EH (cell line): ENCODE measurements at regions not wholly inside any gene's neighbourhood (a gene's known extent, or its start where the extent isn't known, plus 50 kb on each side); places are given as distances from the start of the nearest gene placed in this dataset.

ENCODE experiments used
- DNase-seq: peaks from one replicate; pipeline ENCODE4 v3.0.0-alpha.2; 2015; ENCODE audit warnings: low read depth

DNA sequence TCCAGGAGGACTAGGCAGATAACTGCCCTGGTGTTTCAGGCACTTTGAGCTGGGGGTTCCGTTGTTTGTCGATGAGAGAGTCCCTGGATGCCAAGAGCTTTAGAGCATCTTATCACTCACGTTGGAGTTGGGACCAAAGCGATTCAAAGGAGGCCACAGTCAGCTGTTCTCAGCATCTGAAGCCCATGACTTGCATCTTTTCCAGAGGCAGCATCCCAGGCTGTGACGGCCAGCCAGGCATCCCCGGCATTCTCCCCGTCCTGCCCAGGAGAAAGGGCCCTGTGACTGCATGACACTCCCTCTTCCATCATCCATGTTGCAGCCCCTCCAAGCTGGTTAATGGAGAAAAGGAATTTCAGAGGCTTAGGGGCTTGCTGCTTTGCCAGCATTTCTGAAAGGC, 520.3 kb downstream of the CDH26 start:
- no peak for DNase-seq

DNA sequence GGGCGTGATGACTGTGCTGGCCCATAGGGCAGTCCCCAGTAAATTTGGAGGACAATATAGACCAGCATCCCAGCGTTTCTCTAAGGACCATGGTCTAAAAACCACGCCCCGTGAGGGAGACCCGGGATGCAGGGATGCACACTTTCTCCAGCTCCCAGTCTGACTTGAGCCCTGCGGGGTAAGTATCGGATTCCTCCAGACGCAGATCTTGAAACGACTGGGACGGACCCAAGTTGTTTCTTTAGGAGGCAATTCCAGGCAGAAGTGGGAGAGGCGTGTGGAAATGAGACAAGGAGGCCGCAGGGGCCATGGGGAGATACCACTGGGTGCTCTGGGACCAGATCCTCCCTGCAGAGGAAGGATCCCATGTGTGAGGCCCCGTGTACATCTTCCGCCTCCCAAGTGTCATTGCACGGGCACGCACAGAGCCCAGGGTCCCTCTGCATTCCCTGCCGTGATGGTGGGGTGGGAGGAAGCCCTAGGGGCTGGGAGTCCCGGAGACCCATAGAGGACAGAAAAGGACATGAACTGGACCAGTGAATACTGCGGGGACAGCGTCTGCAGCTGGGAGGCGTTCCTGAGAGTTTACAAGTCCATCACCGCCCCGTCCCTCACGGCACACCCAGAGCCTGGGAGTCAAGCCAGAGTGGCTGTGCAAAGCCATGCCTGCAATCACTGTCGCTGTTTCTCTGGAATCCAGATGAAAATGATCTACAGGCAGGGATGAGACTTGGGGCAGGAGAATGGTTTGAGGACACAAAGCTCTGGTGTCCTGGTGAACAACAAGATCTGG, 522.9 kb downstream of the CDH26 start:
- DNase-seq, result no peak

DNA sequence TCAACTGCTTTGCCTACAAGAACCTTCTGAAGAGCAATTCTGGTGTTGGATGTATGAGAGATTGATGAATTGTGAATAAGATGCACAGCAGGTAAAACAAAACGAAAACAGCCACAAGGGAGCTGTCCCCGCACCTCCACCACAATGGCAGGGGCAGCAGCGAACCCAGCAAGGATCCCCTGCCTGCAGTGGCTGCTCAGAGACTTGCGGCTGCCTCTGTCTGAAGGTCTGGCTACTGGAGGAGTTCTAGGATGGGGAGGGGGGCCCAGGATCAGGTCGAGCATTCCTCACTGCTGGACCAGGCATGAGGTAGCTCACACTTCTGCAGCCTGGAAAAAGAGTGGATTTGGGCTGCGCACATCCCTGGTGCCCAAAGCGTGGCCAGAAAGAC, 523.5 kb downstream of the CDH26 start:
- no peak for DNase-seq

DNA sequence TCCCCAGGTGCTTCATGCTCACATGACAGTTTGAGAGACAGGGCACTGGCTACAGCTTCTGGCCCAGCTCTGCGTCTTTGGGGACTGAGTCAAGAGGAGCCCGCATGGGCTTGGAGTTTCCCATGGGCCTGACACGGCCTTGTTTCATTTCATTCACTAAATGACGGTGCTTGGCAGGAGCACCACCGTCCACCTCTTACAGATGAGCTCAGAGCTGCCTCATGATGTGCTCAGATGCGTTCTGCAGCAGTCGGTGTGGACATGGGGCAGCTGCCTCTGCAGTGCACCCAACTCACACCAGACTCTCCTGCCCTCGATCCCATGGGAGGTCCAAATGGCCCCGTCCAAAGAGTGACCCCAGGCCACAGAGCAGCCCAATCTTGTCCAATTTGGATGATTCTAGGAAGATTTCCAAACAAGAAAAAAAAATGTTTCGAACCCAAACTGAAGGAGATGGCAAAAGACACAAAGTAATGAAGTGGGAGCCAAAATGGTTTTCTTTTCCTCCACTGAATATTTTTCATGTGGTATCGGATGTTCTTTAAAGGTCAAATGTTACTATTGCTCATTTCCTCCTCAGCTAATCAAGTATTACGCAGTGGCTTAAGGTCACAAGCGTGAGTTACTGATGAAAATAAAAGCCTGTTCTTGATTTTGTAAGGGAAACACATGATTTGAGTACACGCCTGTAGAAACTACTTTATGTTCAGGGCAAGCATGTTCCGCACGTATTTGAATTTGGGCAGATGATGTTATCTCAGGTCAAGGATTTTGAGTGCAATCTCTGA, 524.2 kb downstream of the CDH26 start:
- DNase-seq, result no peak

DNA sequence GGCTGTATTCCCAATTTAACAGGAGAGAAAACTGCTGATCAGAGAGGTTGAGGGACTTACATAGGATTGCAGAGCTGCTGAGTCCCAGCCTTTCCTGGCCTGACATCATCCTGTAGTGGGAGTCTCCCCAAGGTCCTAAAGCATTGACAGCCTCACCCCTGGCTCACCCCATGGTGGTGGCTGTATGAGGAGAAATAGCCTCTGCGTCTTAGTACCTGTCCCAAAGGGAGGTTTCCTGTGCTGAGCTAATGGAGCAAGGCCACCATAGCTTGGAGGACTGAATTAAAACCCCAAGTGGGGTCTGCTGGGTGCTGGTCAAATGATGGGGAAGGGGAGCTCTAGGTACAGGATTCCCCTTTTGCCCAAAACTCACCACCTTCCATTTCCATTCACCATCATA, 525.1 kb downstream of the CDH26 start:
- no peak for DNase-seq

DNA sequence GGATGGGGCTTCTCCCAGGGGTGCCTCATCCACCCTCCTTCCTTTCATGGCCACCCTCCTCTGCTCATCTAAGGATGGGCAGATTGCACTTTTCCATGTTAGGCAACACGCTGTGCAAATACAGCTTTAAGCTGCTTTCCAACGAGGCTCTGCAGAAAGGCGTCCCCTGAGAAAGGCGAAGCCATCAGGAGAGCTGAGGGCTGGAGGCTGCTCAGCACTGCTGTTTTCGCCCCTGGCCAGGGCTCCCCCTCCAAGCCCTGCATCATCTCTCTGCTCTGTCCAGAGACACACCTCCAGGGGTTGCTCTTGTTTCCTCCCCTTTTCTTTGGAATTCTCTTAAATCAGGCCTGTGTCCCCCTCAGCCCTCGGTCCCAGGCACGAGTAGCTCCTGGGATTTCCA, 526.1 kb downstream of the CDH26 start:
- no peak for DNase-seq

DNA sequence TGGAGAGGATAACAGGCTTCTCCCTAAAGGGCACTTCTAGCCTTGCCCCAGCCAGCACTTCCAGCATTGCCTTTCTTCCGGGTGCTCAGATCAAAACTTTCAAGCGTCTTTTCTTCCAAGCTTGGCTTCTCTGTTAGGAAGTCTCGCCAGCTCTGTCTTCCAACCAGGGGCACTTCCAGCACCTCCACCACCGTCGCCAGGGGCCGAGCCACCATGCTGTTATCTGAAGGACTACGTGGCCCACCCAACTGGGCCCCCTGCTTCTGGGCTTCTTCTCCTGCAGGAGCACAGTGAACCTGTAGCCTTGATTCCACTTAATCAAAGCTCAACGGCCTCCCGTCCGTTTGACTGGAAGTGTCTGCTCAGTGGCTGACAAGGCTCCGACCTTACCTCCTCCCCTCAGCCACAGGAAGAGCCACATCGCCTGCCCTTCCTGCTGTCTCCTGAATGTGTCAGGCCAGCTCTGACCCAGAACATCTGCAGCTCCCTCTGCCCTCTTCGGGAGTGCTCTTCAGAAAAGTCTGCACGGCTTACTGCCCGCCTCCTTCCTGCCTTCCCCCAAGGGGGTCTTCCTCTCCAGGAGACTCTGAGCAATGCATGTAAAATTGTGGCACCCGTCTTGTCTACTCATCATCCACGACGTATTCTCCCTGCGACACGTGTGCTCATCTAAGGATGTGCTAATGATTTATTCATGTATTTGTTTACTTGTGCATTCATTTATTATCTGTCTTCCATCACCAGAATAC, 527.0 kb downstream of the CDH26 start:
- DNase-seq, result no peak

DNA sequence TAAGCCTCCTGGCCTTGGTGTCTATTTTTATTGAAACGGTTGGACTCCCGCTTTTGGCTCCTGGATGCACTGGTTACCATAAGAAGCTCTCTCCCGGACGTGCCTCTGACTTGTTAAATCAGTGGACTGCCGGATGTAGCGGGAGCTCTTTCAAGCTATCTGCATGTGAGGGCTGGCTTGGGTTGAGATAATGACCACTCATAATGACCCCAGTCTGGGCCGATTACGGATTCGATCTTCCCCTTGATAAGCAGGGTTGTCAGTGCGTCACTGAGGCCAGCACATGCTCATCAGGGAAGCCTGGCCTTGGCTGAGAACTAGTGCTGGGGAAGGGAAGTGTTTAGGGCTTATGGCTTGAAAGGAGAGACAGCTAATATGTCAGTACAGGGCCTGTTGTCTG, 528.1 kb downstream of the CDH26 start:
- DNase-seq, result no peak

DNA sequence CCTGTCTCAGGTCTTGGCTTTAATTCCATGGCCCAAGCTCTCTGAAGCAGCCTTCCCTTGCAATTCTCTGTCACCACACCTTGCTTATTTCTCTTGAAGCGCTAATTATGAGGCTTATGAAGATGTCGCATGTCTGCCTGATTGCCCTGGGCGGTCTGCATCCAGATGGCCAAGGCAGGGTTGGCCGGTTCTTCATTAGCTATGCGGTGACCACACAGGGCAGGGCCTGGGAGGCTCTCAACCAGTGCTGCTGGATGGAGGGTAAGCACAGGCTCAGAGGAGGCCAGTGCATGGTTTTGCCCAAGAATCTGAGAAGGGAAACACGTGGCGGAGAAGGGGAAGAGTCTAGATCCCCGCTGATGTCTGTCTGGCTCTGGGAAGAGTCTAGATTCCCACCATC, 528.7 kb downstream of the CDH26 start:
- no peak for DNase-seq

DNA sequence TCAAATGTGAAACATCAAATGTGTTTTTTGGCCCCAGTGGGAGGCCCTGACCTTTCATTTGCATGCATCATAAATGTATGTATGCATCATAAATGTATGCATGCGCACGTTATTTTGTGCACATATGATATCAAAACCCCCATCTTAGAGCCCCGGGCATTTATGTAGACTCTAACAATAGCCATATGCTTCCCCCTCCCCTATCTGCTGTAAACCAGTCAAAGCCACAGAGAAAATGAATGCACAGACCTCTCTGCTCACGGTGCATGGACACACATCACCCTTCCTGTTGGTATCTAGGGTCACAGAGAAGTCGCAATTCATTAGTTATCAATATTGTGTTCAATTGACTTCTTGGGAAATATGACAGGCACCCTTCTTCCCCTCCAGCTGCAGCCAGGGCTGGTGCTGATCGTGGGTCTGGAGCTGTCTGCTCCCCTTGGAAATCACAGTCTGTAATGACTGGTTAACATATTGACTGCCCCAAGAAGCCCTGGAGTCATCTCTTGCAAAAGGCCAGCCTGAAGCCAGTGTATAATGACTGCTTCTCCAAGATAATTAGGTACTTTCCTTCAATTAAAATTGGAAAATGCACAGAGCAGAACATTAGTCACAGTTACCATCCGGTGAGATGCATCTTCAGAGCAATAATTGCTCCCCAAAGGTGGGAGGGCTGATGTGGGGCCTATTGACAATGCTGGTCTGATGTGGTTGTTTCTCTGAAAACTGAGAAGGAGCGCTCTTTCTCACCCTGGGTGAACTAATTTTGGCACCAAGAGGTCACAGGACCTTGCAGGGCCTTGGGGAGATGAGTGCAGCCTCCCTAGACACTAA, 532.2 kb downstream of the CDH26 start:
- no peak for DNase-seq

DNA sequence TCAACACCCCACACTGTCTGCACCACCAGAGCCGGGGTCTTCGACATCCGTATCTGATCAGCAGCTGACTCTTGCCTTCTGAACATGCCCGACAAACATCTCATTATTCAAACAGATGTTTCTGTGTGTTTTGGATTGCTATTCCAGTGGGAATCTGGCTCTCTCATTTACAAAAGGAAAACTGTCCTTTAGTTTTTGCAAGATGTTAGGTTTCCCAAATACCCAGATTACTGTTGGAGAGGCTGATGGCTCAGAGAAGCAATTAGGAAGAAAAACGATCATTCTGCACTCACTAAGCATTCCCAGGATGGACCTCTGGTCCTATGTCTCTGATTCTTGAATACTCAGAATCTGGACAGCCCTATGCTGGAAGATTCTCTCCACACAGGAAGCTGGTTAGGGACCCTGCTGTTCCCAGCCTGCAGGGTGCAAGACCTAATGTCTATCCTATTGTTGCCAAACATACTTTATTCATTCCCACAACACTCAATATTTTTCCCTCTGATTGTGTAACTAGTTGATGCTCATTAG, 532.9 kb downstream of the CDH26 start:
- DNase-seq, result no peak

DNA sequence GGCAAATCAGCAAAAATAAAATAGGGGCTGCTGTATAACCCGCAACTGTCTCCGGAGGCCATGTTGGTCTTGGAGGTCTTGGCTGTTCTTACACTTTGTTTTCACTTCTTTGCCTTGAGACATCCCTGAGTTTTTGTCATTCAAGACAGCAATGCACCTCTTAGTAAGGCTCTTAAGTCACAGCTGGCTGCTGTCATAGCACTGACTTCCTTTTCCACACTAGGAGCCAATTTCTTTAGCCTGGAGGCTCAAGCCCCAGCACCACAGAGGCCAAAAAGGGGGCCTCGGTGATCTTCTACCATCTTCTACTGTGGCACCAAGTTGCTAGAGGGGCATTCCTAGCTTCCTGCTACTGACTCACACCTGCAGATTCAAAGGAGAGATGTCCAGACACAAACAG, 536.3 kb downstream of the CDH26 start:
- DNase-seq, result no peak

DNA sequence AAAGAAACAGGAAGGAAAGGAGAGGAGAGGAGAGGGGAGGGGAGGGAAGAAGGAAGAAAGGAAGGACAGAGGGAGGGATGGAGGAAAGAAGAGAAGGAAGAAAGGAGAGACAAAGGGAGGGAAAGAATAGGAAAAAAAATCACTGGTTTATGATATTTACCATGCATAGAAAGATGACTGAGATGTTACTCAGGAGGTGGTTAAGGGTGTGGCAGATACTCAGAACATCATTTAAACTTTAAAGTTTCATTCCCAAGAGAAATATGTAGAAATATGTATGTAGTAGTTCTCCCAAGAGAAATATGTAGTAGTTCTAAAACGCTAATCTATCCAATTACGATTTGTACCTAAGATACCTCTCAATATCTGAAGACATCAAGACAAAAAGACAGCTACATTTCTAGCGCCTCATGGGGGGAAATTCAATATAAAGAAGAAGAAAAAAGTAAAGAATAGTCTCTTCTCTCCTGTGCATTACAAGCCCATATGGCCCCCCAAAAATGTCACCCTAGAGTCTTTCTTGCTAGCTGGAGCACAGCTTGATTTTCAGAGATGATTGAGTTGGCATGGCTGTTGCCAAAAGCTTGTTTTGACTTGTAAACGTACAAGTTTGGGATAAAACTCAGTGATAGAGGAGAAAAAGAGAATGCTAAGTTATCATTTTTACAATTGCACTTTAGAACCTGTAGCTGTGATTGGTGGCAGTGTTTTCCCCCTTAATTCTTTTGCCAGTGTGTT, 539.2 kb downstream of the CDH26 start:
- DNase-seq, result no peak

DNA sequence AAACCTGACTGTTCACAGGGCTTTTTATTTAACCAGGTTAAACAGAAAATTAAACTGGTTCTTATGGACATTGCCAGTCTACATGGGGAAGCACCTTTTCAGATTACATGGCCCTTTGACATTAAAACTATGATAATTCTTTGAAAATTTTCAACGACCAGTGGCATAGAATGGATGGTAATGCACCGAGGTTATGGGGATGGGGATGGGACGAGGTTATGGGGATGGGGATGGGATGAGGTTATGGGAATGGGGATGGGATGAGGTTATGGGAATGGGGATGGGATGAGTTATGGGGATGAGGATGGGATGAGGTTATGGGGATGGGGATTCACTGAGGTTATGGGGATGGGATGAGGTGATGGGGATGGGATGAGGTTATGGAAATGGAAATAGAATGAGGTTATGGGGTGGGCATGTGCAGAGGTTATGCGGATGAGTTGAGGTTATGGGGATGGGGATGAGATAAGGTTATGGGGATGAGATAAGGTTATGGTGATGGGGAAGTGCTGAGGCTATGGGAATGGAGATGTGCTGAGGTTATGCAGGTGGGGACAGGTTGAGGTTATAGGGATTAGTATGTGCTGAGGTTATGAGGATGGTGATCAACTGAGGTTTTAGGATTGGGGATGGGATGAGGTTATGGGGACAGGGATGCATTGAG, 541.9 kb downstream of the CDH26 start:
- DNase-seq, result no peak

DNA sequence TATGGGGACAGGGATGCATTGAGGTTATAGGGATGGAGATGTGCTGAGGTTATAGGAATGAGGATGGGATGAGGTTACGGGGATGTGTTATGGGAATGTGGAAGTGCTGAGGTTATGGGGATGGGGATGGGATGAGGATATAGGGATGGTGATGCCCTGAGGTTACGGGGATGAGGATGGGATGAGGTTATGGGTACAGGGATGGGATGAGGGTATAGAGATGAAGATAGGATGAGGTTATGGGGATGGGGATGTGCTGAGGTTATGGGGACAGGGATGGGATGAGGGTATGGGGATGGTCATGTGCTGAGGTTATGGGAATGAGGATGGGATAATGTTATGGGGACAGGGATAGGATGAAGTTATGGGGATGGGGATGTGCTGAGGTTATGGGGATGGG, 542.8 kb downstream of the CDH26 start:
- no peak for DNase-seq

DNA sequence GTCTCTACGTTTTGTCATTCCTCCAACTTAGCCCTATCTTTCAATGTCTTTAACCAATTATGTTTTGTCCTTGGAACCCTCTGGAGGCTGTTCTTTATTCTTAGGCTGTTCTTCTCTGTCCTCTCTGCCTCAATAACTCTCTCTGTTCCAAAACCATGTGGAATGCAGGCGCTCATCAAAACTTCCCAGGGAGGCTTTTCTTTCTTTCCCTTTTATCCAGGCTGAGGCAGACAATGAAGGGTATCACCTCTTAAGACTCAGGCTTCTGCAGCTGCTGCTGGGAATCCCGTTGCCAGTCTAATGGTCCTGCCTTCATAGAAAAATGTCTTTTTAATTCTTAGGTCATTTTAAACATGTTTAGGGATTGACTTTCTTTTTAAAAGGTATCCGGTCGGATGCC, 544.7 kb downstream of the CDH26 start:
- DNase-seq, result no peak

DNA sequence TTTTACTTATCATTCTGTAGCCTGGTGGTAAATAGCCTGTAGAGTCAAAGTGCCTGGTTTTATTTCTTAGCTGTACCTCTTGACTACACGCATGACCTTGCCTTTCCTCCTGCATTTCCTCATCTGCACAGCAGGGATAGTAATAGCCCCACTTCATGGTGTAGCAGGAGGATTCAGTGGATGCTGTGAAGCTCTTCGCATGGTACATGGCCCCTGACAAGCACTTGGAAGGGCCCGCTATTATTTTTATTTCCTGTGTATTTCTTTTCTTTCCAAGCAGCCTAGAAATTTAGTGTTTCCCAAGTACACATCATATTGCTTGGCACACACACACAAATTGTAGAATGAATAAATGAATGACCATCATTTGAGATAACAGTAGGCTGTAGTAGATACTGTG, 547.2 kb downstream of the CDH26 start:
- no peak for DNase-seq

DNA sequence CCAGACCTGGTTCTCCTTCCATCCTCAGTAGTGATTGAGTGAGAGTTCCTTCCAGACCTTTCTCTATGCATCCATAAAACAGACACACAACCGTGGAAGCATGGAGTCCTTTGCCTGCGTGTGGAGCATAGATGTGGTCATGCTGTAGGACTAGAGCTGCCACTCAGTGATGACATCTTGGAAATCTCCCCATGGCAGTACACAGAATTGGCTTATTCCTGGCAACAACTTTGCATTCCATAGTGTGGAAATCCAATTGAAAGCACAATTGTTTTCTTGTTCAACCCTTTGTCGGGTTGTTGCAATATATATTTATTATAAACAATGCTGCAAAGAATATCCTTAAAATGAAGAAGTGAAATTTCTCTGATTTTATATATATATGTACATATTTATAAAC, 547.8 kb downstream of the CDH26 start:
- DNase-seq, result no peak

DNA sequence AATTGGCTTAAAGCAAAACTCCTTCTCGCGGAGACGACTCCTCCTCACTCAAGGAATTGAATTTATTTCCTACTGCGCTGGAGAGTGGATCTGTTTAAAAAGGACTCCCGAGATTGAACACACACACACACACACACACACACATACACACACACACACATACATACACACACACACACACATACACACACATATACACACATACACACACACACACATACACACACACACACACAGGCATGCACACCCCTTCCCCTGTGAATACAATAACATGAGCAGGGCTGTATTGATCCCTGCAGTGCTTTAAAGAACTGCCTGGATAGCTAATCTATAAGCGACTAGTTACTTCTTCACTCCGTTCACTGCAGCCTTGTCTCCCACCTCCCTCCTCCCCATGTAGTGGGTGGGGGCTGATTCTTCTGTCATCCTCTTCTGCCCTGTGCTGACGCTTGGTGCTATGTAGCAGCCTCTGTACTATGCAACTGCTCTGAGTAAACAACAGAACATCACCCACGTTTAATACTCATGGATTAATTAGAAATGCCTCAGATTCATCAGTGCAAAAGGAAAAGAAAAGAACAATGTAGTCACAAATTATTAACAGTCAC, 549.0 kb downstream of the CDH26 start:
- DNase-seq, result no peak

DNA sequence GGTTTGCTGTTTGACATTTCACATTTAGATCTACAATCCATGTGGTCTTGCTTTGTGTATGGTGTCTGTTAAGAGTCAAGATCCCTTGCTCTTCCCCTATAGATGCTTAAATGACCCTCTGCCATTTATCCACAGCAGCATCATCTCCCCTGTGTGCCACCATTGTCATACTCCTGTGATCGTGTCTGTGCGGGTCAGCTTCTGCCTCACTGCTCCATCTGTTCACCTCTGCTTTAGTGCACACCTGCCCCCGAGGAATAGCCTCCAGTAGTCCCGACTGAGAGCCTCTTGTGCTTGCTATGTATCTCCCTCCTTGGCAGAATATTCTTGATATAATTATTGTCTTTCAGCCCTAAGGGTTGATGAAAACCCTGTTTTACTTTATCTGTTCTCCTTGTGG, 551.2 kb downstream of the CDH26 start:
- no peak for DNase-seq
